ENCODE measurements at regions not wholly inside any gene's neighbourhood (a gene's known extent, or its start where the extent isn't known, plus 50 kb on each side); places are given as distances from the start of the nearest gene placed in this dataset.

DNA sequence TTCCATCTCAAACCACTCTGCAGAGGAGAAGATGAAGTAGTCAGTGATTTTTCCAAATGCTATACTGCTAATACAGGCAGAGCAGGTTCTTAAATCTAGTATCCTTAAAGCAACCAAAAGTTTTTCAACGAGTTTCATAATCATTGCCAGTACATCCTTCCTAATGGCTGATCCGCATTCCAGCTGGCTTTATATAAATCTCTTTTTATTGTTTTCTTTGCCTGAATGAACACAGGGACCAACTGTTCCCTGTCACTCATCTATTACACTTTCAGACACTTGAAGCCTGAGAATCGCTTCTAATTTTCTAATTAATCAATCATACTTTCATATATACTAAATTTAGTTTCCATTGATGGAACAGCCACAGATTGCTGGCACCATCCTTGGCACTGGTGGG is 508.6 kb downstream of the RAB28 start:
- H3K4me1 ChIP-seq, result no peaks in the 10 kb centered on the region
- H3K27me3 ChIP-seq (replicated peaks; ENCODE audit: control insufficient read depth, insufficient read depth, low read length), result no peaks in the 10 kb centered on the region
- Mint-ChIP-seq H3K9me3 (ENCODE audit: unreplicated experiment) (no peaks in the 10 kb centered on the region), H3K4me1 (ENCODE audit: low read depth, unreplicated experiment) (no peaks in the 10 kb centered on the region), H3K4me3 (ENCODE audit: unreplicated experiment) (no peak overlapping the region), H3K27me3 (ENCODE audit: insufficient read depth, unreplicated experiment) (no peaks in the 10 kb centered on the region), H3K27ac (ENCODE audit: unreplicated experiment) (no peak overlapping the region), H3K36me3 (ENCODE audit: insufficient read depth, unreplicated experiment) (no peaks in the 10 kb centered on the region)
- no peaks in the 10 kb centered on the region for H3K36me3 ChIP-seq (ENCODE audit: control insufficient read depth, insufficient read depth, low read length)
- TF ChIP-seq, protein P1, sequence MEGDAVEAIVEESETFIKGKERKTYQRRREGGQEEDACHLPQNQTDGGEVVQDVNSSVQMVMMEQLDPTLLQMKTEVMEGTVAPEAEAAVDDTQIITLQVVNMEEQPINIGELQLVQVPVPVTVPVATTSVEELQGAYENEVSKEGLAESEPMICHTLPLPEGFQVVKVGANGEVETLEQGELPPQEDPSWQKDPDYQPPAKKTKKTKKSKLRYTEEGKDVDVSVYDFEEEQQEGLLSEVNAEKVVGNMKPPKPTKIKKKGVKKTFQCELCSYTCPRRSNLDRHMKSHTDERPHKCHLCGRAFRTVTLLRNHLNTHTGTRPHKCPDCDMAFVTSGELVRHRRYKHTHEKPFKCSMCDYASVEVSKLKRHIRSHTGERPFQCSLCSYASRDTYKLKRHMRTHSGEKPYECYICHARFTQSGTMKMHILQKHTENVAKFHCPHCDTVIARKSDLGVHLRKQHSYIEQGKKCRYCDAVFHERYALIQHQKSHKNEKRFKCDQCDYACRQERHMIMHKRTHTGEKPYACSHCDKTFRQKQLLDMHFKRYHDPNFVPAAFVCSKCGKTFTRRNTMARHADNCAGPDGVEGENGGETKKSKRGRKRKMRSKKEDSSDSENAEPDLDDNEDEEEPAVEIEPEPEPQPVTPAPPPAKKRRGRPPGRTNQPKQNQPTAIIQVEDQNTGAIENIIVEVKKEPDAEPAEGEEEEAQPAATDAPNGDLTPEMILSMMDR (IDR thresholded peaks at IDR 0.05; ENCODE audit: insufficient read depth in 1 of 2, low read depth in 1 of 2, low read length in 1 of 2, severe bottlenecking in 1 of 2, unreplicated experiment in 1 of 2), result no peak
- no peak overlapping the region for H3K4me3 ChIP-seq (ENCODE audit: low read depth, low read length)
- ChIA-PET CTCF (no interaction called here), POLR2A (no interaction called here)
- H3K9me3 ChIP-seq, result no peaks in the 10 kb centered on the region
- no TSS peak for BruUV-seq (replicated peaks)
- intact Hi-C loops (cut with micrococcal nuclease; ENCODE audit: unreplicated experiment), result no loop called here
- DNase-seq, result no peak

DNA sequence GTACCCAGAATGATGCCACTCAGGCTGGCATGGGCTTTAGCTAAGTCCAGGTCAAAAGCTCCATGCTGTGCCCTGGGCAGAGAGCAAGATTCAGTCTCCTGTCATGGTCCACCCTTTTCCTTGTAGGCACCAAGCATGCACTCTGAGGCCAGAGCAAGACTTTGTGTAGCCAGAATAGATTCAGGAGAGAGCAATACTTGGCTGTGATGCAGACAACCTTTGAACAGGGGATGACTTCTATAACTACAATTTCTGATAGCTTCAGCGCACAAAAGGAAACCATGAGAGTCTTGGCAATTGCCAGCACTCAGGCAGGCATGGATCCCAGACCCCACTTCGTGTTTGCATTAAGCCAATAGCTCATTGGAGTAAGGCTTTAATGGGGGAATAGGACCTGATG is 510.6 kb downstream of the RAB28 start:
- intact Hi-C loops (cut with micrococcal nuclease; ENCODE audit: unreplicated experiment), result no loop called here
- Mint-ChIP-seq H3K36me3 (ENCODE audit: insufficient read depth, unreplicated experiment) (no peaks in the 10 kb centered on the region), H3K4me3 (ENCODE audit: unreplicated experiment) (no peak overlapping the region), H3K4me1 (ENCODE audit: low read depth, unreplicated experiment) (no peaks in the 10 kb centered on the region), H3K9me3 (ENCODE audit: unreplicated experiment) (no peaks in the 10 kb centered on the region), H3K27me3 (ENCODE audit: insufficient read depth, unreplicated experiment) (no peaks in the 10 kb centered on the region), H3K27ac (ENCODE audit: unreplicated experiment) (no peak overlapping the region)
- Histone ChIP-seq H3K4me3 (ENCODE audit: low read depth, low read length) (no peak overlapping the region), H3K27me3 (replicated peaks; ENCODE audit: control insufficient read depth, insufficient read depth, low read length) (no peaks in the 10 kb centered on the region), H3K4me1 (no peaks in the 10 kb centered on the region), H3K36me3 (ENCODE audit: control insufficient read depth, insufficient read depth, low read length) (no peaks in the 10 kb centered on the region), H3K9me3 (no peaks in the 10 kb centered on the region)
- POLR2A ChIA-PET, result no interaction called here
- DNase-seq, result no peak
- no TSS peak for BruUV-seq (replicated peaks)
- TF ChIP-seq, protein P1 (IDR thresholded peaks at IDR 0.05; ENCODE audit: insufficient read depth in 1 of 2, low read depth in 1 of 2, low read length in 1 of 2, severe bottlenecking in 1 of 2, unreplicated experiment in 1 of 2), result no peak
- CTCF ChIA-PET, result no interaction called here

DNA sequence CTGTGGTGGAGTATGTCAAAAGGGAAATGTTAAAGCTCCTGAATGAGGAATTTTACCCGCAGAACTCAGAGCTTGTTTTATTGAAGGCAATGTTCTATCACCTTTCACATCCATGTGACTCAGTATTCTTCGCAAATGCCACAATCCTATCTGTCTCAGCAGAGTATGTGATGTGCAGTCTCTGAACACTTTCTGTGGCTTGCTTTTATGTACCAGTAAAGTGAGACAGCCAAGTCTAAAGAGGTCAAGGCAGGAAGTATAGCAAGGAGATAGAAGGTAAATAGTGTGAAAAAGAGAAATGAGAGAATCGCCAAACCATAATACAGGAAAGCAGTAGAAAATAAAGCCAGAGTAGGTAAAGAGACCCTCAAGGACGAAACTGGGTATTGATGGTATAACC is 515.8 kb downstream of the RAB28 start:
- no TSS peak for BruUV-seq (replicated peaks)
- POLR2A ChIA-PET, result no interaction called here
- H3K9me3 ChIP-seq, result no peaks in the 10 kb centered on the region
- H3K36me3 ChIP-seq (ENCODE audit: control insufficient read depth, insufficient read depth, low read length), result no peaks in the 10 kb centered on the region
- H3K4me1 ChIP-seq, result no peaks in the 10 kb centered on the region
- Mint-ChIP-seq H3K27me3 (ENCODE audit: insufficient read depth, unreplicated experiment) (no peaks in the 10 kb centered on the region), H3K4me3 (ENCODE audit: unreplicated experiment) (no peak overlapping the region), H3K4me1 (ENCODE audit: low read depth, unreplicated experiment) (no peaks in the 10 kb centered on the region), H3K27ac (ENCODE audit: unreplicated experiment) (no peak overlapping the region), H3K36me3 (ENCODE audit: insufficient read depth, unreplicated experiment) (no peaks in the 10 kb centered on the region), H3K9me3 (ENCODE audit: unreplicated experiment) (no peaks in the 10 kb centered on the region)
- H3K4me3 ChIP-seq (ENCODE audit: low read depth, low read length), result no peak overlapping the region
- TF ChIP-seq, protein P1 (IDR thresholded peaks at IDR 0.05; ENCODE audit: insufficient read depth in 1 of 2, low read depth in 1 of 2, low read length in 1 of 2, severe bottlenecking in 1 of 2, unreplicated experiment in 1 of 2), result no peak
- CTCF ChIA-PET, result no interaction called here
- H3K27me3 ChIP-seq (replicated peaks; ENCODE audit: control insufficient read depth, insufficient read depth, low read length), result no peaks in the 10 kb centered on the region
- no peak for DNase-seq
- intact Hi-C loops (cut with micrococcal nuclease; ENCODE audit: unreplicated experiment), result no loop called here

All from Caco-2 (cell line).